Fibroblast of skin of scalp (primary cell): ENCODE measurements at regions not wholly inside any gene's neighbourhood (a gene's known extent, or its start where the extent isn't known, plus 50 kb on each side); places are given as distances from the start of the nearest gene placed in this dataset.

Source experiments
- DNase-seq: peaks from one replicate; pipeline ENCODE4 v3.0.0-alpha.2; 2013

DNA sequence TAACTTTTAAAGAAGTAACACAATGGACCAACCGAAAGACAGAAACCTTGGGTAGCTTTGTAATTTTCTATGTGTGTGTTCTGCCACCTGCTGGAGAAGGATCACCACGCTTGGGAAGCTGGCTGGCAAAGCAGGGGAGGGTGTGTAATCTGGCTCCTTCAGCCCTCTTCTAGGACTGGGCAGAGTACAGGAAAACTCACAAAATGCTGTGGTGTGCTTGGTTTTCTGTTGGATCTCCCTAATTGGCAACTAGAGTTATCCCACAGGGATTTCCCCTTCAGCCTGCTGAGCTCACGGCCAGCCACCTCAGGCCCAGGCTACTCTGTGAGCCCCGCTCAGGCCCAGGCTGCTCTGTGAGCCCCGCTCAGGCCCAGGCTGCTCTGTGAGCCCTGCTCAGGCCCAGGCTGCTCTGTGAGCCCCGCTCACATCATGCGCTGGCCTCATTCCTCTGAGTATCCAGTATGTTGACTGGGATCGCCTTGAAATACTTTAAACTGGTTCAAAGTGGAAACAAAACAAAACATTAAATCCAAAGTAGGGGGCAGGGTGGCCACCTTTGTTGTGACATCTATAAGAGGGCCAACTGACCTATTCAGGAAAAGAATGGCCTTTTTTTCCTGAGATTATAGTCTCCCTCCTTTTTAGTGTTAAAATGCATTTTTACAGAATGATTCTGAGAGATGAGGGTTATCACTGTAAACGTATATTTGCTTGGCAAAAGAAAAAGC lies 52.0 kb upstream of the RNU6-8 start:
- DNase-seq, result peak; percentile 76

DNA sequence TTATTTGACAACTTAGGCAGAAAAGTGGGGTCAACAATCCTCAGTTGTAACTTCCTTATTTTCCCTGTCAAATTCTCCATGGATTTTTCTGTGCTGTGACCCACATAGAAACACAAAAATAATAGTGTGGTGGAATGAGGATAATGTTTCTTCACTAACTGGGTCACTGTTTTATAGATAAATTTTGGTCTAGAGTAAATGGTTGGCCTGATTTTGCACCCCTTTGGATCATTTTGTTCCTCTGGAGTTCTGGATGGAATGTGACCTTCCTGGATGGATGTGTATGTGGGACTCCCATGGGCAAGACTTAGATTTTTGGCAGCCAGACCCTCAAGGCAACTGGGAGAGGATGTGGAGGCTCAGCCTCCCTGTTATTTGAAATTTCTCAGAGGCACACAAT lies 52.7 kb upstream of the RNU6-8 start:
- no peak for DNase-seq

DNA sequence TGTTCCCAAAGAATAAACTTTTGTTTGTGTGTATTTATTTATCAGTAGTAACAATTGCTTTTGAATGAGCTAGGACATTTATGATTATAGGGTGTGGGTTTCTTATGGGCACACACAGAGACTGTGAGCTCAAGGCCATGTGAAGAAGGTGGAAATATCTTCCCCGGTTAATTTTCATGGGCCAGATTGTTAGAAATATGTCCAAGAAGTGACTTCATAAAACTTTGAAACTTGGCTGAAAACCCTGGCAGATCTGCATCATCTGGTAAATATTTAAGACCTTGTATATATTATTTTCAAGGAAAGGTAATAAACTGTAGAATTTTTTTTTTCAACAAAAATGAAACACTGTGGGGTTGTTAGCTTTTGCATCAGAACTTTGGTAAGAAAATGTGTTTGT lies 53.5 kb upstream of the RNU6-8 start:
- DNase-seq, result no peak

DNA sequence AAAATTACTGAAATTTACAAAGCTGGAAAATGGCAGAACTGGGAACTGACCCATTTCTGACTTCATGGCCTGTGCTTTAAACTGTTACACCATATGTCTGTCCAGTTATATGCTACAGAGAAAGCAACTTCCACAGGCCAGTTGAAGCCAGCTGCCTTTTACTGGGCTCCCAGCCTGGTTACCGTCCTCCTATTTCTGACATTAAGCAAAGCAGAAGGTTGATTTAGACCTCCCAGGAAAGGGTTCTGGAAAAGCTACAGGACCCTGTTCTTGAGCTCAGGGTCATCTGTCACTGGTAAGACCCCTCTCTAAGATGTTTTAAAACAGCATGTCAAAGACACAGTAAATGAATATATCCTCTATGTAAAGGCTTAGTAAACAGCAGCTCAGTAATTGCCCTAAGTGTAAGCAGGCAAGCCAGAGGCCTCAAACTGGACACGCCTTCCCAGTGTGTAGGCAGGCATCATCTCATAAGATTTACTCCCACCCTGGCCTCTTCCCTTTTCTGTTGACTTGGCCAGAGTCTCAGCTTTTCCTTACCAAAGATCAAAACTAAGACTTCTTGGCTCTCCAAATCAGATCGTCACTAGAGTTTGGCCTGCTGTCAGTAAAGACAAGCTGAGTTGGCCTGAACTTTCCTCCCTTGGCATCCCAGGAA lies 55.4 kb upstream of the RNU6-8 start:
- no peak for DNase-seq

DNA sequence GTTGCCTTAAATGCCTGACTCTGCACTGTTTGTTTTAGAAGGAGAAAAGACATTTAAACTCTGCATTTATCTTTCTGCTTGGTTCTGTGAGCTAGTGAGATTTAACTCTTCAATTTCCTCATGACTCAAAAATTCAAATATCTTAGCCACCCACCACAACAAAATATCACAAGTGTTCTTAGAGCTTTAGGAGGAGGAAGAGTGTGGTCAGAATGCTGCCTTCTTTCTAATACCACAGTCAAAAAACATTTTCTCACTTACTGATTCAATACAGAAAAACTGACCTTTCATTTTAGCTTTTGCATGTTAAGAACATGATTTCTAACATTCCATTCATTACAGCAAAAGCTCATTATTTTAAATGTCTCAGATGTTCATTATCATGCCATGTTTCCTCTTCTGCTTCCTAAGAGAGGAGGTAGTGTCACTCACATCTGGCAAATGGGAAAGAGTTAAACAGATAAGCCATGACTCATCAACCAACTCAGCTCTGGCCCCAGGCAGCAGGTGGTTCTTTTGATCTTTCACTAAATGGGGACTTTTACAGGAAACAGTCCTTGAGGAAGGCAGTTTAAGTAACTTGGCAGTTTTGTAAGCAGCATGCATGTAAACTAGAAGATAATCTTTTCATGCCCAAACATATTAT lies 56.4 kb upstream of the RNU6-8 start:
- peak; percentile 12 for DNase-seq

DNA sequence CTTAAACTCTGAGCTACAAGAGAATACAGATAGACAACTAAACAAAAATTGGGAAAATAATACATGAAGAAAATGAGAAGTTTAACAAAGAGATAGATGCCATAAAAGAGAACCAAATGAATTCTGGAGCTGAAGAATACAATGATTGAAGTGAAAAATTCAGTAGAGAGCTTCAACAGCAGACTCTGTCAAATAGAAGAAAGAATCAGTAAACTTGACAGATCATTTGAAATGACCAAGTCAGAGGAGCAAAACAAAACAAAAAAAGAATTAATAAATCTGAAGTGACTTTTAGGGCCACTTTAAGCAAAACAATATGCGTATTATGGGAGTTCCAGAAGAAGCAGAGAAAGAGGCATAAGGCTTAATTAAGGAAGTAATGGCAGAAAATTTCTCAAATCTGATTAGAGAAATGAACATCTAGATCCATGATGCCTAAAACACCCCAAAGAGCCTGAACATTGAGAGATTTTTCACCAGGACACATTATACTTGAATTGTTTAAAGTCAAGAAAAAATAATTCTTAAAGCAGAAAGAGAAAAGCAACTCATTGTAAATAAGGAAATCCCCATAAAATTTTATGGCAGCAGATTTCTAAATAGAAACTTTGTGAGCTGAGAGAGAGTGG lies 61.0 kb upstream of the RNU6-8 start:
- DNase-seq, result no peak

DNA sequence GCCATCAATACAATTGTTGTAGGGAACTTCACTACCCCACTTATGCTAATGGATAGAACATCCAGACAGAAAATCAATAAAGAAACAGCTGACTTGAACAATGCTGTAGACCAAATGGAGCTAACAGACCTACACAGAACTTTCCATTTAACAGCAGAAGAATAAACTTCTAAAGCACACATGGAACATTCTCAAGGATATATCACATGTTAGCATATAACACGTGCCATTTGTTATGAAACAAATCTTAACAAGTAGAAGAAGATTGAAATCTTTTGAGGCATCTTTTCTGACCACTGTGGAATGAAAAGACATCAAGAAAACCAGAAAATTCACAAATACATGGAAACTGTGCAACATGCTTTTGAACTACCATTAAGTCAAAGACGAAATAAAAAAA lies 62.5 kb upstream of the RNU6-8 start:
- no peak for DNase-seq

DNA sequence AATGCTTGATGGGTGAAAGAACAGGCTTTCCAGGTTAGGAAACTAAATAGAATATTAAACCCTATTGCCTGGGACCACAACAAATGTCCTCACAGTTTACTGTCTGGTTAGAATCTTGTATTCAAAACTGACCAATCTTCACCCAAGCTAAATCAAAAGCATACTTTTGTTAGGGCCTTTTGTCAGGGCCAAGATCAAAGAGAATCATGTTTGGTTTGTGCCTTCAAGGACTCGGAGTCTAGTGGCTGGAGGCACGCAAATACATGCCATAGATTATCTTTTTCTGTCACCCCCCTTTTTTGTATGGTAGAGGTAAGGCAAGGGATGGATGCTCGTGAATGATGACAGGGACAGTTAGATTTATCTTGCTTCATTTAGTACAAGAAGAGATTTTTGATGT lies 51.1 kb upstream of the AKAP6 start:
- no peak for DNase-seq
